ENCODE measurements at regions not wholly inside any gene's neighbourhood (a gene's known extent, or its start where the extent isn't known, plus 50 kb on each side); places are given as distances from the start of the nearest gene placed in this dataset.
A peak's percentile ranks its signal among the peaks of the same experiment; 100 is the strongest.

DNA sequence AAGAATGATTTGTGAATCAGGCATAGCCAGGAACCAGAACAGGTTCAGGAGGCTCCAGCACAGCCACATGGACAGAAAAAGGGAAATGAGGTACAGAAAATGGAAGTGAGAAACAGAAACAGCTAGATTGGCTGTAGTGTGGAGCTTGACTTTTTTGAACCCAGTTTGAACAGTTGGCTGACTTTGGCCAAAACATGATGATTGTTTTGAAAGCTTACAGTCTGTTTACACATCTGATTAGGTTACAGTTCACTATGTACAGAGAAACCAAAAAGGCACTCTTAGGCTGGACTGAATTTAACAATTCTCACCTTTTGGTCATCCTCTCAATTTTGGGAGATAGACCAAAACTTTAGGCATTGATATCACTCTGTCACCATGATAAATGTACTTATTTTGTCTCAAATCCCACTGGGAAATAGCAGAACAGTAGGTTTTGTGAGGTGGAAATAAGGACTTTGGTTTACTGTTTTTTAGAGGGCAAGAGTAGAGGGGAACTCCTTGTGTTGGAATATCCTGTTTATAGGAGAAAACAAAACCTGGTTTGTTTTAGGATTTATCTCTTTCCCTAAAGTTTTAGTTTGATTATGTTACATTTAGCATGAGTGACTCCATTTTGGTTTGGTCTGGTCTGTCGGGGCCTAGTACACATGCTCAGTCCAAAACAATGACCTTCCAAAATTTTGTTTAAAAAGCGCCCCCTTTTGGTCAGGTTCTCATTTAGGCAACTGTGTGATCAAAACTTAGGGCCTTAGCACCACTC lies 123.1 kb downstream of the OLIG3 start:
- ATAC-seq = peak; percentile 63
- Histone ChIP-seq H3K27me3 (ENCODE audit: insufficient read depth, low read length) (no peaks in the 10 kb centered on the region), H2AFZ (ENCODE audit: low read depth, low read length, poor library complexity, severe bottlenecking) (no peak overlapping the region), H3K9me2 (ENCODE audit: insufficient read depth) (no peaks in the 10 kb centered on the region), H3K79me2 (ENCODE audit: insufficient read depth, low read length) (no peaks in the 10 kb centered on the region), H3K4me2 (ENCODE audit: low read length) (no peak overlapping the region), H3K36me3 (ENCODE audit: control insufficient read depth in 1 of 2, insufficient read depth in 2 of 2, low read length in 2 of 2) (no peaks in the 10 kb centered on the region), H4K20me1 (ENCODE audit: insufficient read depth) (no peaks in the 10 kb centered on the region), H3K4me3 (replicated peaks in 1 of 2; ENCODE audit: low read depth in 1 of 2, low read length in 2 of 2) (no peak overlapping the region), H3K4me1 (ENCODE audit: control insufficient read depth in 1 of 2, insufficient read depth in 2 of 2, low read length in 2 of 2) (no peaks in the 10 kb centered on the region), H3K9me3 (ENCODE audit: control insufficient read depth in 1 of 2, insufficient read depth in 1 of 2, low read depth in 1 of 2, low read length in 2 of 2) (no peaks in the 10 kb centered on the region), H3K9ac (ENCODE audit: low read length) (no peak overlapping the region), H3K27ac (ENCODE audit: low read depth, low read length) (no peak overlapping the region)
- peak; percentile 2 for DNase-seq (ENCODE audit: low read depth, low spot score)
- ChIA-PET CTCF (interaction anchor here (1.0 kb wide), 1 partner anchor 464 kb away, joined by 3 read pairs; no protein-coding TSS in a partner anchor), RAD21 (ENCODE audit: low non-redundant PET in 1 of 2, low total read pairs in 2 of 2, uncharacterized antibody in 2 of 2, unreplicated experiment in 2 of 2) (no interaction called here), POLR2A (no interaction called here)
- intact Hi-C loops (cut with micrococcal nuclease) = no loop called here
- TF ChIP-seq POLR2AphosphoS5 (IDR thresholded peaks at IDR 0.05; ENCODE audit: low read depth, low read length) = no peak
- TF ChIP-seq, protein P1, sequence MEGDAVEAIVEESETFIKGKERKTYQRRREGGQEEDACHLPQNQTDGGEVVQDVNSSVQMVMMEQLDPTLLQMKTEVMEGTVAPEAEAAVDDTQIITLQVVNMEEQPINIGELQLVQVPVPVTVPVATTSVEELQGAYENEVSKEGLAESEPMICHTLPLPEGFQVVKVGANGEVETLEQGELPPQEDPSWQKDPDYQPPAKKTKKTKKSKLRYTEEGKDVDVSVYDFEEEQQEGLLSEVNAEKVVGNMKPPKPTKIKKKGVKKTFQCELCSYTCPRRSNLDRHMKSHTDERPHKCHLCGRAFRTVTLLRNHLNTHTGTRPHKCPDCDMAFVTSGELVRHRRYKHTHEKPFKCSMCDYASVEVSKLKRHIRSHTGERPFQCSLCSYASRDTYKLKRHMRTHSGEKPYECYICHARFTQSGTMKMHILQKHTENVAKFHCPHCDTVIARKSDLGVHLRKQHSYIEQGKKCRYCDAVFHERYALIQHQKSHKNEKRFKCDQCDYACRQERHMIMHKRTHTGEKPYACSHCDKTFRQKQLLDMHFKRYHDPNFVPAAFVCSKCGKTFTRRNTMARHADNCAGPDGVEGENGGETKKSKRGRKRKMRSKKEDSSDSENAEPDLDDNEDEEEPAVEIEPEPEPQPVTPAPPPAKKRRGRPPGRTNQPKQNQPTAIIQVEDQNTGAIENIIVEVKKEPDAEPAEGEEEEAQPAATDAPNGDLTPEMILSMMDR (IDR thresholded peaks at IDR 0.05 in 2 of 3, conservative IDR thresholded peaks at IDR 0.05 in 1 of 3; ENCODE audit: borderline replicate concordance in 1 of 3, insufficient read depth in 1 of 3, low read depth in 2 of 3, low read length in 2 of 3) = peak in 2 of 3 experiments; percentile 26 to 49; a peak in 3 of 6 replicates
- BruUV-seq (replicated peaks) = no TSS peak

DNA sequence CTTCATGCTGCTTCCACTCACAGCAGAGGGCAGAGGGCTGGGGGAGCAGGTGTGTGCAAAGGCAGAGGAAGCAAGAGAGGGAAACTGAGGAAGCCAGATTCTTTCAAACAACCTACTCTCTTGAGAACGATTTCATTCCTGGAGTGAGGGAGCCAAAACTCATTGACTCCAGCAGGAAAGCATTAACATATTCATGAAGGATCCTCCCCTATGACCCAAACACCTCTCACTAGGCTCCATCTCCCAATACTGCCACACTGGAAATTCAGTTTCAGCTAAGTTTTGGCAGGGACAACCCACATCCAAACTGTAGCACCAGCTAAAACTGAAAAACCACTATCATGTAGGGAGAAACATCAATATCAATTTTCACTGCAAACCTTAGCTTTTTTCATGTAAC lies 125.1 kb downstream of the OLIG3 start:
- CTCF ChIA-PET = no interaction called here
- H3K4me2 ChIP-seq (ENCODE audit: low read length) = no peak overlapping the region
- no peaks in the 10 kb centered on the region for H3K79me2 ChIP-seq (ENCODE audit: insufficient read depth, low read length)
- RAD21 ChIA-PET (ENCODE audit: low non-redundant PET in 1 of 2, low total read pairs in 2 of 2, uncharacterized antibody in 2 of 2, unreplicated experiment in 2 of 2) = no interaction called here
- H3K27me3 ChIP-seq (ENCODE audit: insufficient read depth, low read length) = no peaks in the 10 kb centered on the region
- intact Hi-C loops (cut with micrococcal nuclease) = no loop called here
- H3K4me1 ChIP-seq (ENCODE audit: control insufficient read depth in 1 of 2, insufficient read depth in 2 of 2, low read length in 2 of 2) = no peaks in the 10 kb centered on the region
- H3K9me3 ChIP-seq (ENCODE audit: control insufficient read depth in 1 of 2, insufficient read depth in 1 of 2, low read depth in 1 of 2, low read length in 2 of 2) = no peaks in the 10 kb centered on the region
- no TSS peak for BruUV-seq (replicated peaks)
- H3K9me2 ChIP-seq (ENCODE audit: insufficient read depth) = no peaks in the 10 kb centered on the region
- H3K9ac ChIP-seq (ENCODE audit: low read length) = no peak overlapping the region
- H4K20me1 ChIP-seq (ENCODE audit: insufficient read depth) = no peaks in the 10 kb centered on the region
- H3K4me3 ChIP-seq (replicated peaks in 1 of 2; ENCODE audit: low read depth in 1 of 2, low read length in 2 of 2) = no peak overlapping the region
- ATAC-seq (no peak), DNase-seq (ENCODE audit: low read depth, low spot score) (no peak)
- POLR2A ChIA-PET = no interaction called here
- H3K36me3 ChIP-seq (ENCODE audit: control insufficient read depth in 1 of 2, insufficient read depth in 2 of 2, low read length in 2 of 2) = no peaks in the 10 kb centered on the region
- no peak overlapping the region for H2AFZ ChIP-seq (ENCODE audit: low read depth, low read length, poor library complexity, severe bottlenecking)
- H3K27ac ChIP-seq (ENCODE audit: low read depth, low read length) = no peak overlapping the region
- TF ChIP-seq SP1 (IDR thresholded peaks at IDR 0.05; ENCODE audit: low read depth) (no peak), YY1 (IDR thresholded peaks at IDR 0.05; ENCODE audit: extremely low read depth, insufficient replicate concordance, low read depth, low read length) (no peak), ELF1 (IDR thresholded peaks at IDR 0.05; ENCODE audit: borderline replicate concordance, low read depth) (no peak), REST (IDR thresholded peaks at IDR 0.05; ENCODE audit: low read depth) (no peak), MAX (IDR thresholded peaks at IDR 0.05) (no peak), POLR2AphosphoS5 (IDR thresholded peaks at IDR 0.05; ENCODE audit: low read depth, low read length) (no peak), CBX3 (IDR thresholded peaks at IDR 0.05; ENCODE audit: low read depth) (no peak), ZNF274 (IDR thresholded peaks at IDR 0.05; ENCODE audit: low read depth, low read length) (no peak), POLR2A (IDR thresholded peaks at IDR 0.05; ENCODE audit: borderline replicate concordance, extremely low read depth, insufficient read depth, insufficient read length) (no peak), ZFX (IDR thresholded peaks at IDR 0.05) (no peak)
